ENCODE measurements at regions not wholly inside any gene's neighbourhood (a gene's known extent, or its start where the extent isn't known, plus 50 kb on each side); places are given as distances from the start of the nearest gene placed in this dataset.
A peak's percentile ranks its signal among the peaks of the same experiment; 100 is the strongest.
"Not testable (repeated sequence)": the region's sequence is repeated elsewhere in the genome, so short reads cannot be mapped to it uniquely, and the experiment has no call there.

DNA sequence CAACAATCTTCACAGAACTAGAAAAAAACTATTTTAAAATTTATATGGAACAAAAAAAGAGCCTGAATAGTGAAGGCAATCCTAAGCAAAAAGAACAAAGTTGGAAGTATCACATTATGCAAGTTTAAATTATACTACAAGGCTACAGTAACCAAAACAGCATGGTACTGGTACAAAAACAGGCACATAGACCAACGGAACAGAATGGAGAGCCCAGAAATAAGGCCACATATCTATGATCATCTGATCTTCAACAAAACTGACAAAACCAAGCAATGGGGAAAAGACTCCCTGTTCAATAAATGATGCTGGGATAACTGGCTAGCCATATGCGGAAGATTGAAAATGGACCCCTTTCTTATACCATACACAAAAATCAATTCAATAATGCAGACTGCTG lies 74.4 kb upstream of the RTN4 start:
- H3K4me3 ChIP-seq, H3K27ac ChIP-seq: not testable (repeated sequence)

DNA sequence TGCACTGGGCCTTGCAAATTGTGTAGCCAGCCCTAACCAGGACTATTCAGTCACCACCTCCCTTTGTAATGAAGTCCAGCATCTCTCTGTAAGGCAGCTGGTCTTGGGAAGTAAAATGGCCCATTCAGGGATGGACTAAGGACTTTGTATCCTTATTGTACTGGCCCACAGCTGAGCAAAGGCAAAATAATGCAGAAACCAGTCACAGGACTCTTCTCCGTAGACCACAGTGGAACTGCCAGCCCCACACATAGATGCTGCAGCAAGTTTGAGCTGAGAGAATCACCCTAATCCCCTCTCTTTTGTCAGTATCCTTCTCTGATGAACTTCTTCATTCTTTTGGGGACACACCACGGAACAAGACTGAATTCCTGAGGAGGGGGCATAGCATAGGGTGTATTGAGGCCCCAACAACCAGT lies 73.6 kb upstream of the RTN4 start:
- Histone ChIP-seq H3K27ac (no peak overlapping the region), H3K4me3 (no peak overlapping the region)

- Histone ChIP-seq H3K4me3 (no peak overlapping the region), H3K27ac (peak overlapping the region in 13 of 21 experiments; percentile 19 to 82 (median 64))
Observed at GRCh38 chr2:55120634-55121359, 70.5 kb upstream of the RTN4 start.

DNA sequence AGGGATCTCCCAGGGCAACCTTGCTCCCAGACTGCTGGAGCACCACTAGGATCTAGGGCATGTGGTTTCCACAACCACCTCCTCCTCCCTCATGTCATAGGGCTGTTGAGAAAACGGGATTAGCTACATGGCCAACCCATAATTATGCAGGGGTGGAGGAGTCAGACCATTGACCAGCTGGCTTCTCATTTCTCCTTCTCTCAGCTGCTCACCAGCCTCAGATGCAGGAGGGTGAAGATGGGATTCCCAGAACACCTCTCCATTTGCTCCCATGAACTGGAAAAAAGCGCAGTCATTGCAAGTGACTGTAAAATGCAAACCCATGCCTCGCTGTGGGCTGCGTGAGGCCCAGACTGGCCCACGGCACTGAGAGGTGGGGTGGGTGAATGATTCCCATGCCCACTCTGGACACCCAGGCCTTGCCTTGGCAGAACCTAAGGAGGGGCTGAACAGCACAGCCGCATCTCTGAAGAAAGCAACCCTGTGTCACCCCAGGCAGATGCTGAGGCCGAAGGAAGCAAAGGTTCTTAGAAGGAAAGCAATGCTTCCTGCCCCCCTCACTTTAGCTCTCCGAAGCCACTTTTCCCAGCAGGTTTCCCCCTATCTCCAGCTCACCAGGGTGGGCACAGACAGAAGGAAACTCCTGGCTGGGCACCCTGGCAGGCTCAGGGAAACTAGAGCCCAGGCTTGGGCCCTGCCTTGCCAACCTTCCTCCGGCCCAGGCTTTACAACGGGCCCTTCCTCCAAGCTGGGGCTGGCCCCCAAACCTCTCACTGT lies 69.6 kb upstream of the RTN4 start:
- no peak overlapping the region for H3K4me3 ChIP-seq
- H3K27ac ChIP-seq, result peak overlapping the region in 13 of 21 experiments; percentile 13 to 82 (median 64)

DNA sequence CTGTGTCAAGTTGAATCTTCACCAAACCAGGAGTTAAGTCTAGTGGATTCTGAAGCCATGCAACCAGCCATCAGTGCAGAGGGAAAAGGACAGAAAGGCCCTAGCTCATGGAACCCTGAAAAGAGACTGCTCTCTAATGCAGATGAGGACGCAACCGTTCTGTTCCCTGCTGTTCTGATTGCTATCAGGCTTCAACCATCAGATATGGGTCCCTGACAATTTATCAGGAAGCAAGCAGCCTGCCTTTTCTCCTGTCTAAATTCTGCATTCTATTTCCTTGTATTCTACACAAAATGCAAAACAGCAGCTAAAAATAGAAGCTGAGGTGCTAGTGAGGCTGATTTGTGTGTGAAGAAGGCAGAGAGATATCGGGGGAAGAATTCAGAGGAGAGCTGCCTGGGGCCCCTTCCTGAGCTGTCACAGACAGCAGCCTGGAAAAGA lies 68.4 kb upstream of the RTN4 start:
- H3K27ac ChIP-seq, result peak overlapping the region in 1 of 21 experiments; percentile 30
- no peak overlapping the region for H3K4me3 ChIP-seq

GRCh38 chr2:55116966-55117365 lies 66.7 kb upstream of the RTN4 start:
- Histone ChIP-seq H3K4me3 (no peak overlapping the region), H3K27ac (no peak overlapping the region)

DNA sequence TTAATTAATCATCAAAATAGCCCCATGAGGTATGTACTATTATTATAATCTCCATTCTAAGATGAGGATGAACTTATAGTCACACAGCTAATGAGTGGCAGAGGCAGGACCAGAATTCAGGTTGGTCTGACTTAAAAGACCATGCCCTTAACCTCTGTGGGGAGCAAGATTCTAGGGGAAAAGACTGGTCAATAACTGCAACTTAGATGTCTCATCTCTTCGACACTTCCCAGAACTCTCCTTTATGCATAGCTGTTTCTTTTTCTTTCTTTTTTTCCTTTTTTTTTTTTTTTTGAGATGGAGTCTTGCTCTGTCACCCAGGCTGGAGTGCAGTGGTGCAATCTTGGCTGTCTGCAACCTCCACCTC lies 66.3 kb upstream of the RTN4 start:
- Histone ChIP-seq H3K4me3 (no peak overlapping the region), H3K27ac (no peak overlapping the region)

GRCh38 chr2:55115761-55116597 lies 65.7 kb upstream of the RTN4 start:
- H3K4me3 ChIP-seq, result no peak overlapping the region
- no peak overlapping the region for H3K27ac ChIP-seq

- no peak overlapping the region for H3K4me3 ChIP-seq
- peak overlapping the region in 1 of 21 experiments; percentile 6 for H3K27ac ChIP-seq
Observed at GRCh38 chr2:55114597-55114996, 64.3 kb upstream of the RTN4 start.

GRCh38 chr2:55114082-55114481 lies 63.8 kb upstream of the RTN4 start:
- no peak overlapping the region for H3K4me3 ChIP-seq
- peak overlapping the region in 1 of 21 experiments; percentile 77 for H3K27ac ChIP-seq

GRCh38 chr2:55112229-55113031 lies 62.2 kb upstream of the RTN4 start:
- no peak overlapping the region for H3K4me3 ChIP-seq
- H3K27ac ChIP-seq, result peak overlapping the region in 20 of 21 experiments; percentile 37 to 90 (median 73)

- Histone ChIP-seq H3K27ac (peak overlapping the region in 20 of 21 experiments; percentile 37 to 90 (median 76)), H3K4me3 (no peak overlapping the region)
Observed at GRCh38 chr2:55111570-55112228, 61.4 kb upstream of the RTN4 start.

- Histone ChIP-seq H3K27ac (peak overlapping the region in 19 of 21 experiments; percentile 37 to 90 (median 76)), H3K4me3 (no peak overlapping the region)
Observed at GRCh38 chr2:55111230-55111569, 60.9 kb upstream of the RTN4 start.

- H3K27ac ChIP-seq, result peak overlapping the region in 4 of 21 experiments; percentile 5 to 35 (median 12)
- no peak overlapping the region for H3K4me3 ChIP-seq
Observed at GRCh38 chr2:55109219-55109891, 59.1 kb upstream of the RTN4 start.

GRCh38 chr2:55108456-55109160 lies 58.4 kb upstream of the RTN4 start:
- H3K27ac ChIP-seq, result no peak overlapping the region
- H3K4me3 ChIP-seq, result no peak overlapping the region

DNA sequence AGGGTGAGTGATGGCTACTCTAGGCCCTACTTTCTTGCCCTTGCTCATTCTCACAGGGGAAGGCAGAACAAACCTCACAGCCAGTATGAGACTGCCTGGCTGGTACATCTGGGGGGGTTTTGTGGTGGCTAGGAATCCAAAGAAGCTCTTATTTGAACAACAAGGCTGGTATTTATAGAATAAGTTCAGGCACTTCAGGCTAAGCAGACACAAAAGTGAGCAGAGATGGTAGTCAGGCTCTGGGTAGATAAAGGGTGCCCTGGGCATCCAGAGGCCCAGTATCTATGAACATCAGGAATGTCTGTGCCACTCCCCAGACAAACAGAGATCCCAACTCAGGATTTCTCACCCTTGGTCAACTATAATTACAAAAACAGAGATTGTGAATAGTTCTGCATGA lies 57.2 kb upstream of the RTN4 start:
- peak overlapping the region in 1 of 21 experiments; percentile 45 for H3K27ac ChIP-seq
- H3K4me3 ChIP-seq, result no peak overlapping the region

- Histone ChIP-seq H3K27ac (no peak overlapping the region), H3K4me3 (no peak overlapping the region)
Observed at GRCh38 chr2:55106148-55106547, 55.9 kb upstream of the RTN4 start.

GRCh38 chr2:55105456-55105855 lies 55.2 kb upstream of the RTN4 start:
- H3K27ac ChIP-seq, result no peak overlapping the region
- H3K4me3 ChIP-seq, result no peak overlapping the region
